HG02642 (cell line): ENCODE measurements at regions not wholly inside any gene's neighbourhood (a gene's known extent, or its start where the extent isn't known, plus 50 kb on each side); places are given as distances from the start of the nearest gene placed in this dataset.

Experiments
- ATAC-seq: cut with Tn5 transposase; IDR thresholded peaks from one replicate; pipeline ENCODE4 v1.9.1; 2021; ENCODE audit warnings: mild to moderate bottlenecking; ENCODE audit not compliant: unreplicated experiment, poor library complexity

- ATAC-seq, result no peak
Observed at GRCh38 chr22:46100401-46101105, 49.8 kb upstream of the PPARA start.
